Ovary (tissue), 3 donors: ENCODE measurements at regions not wholly inside any gene's neighbourhood (a gene's known extent, or its start where the extent isn't known, plus 50 kb on each side); places are given as distances from the start of the nearest gene placed in this dataset.

Source experiments
- EP300 ChIP-seq: sonication (generic); formaldehyde crosslinking; IDR thresholded peaks from one replicate; pipeline ENCODE4 v1.6.1; 2017; ENCODE audit warnings: antibody characterized with exemption
- POLR2A ChIP-seq: fragments of 450-650 bp; IDR thresholded peaks from one replicate; pipeline ENCODE4 v1.6.1; 2017; ENCODE audit warnings: antibody characterized with exemption, mild to moderate bottlenecking, moderate library complexity
- TF ChIP-seq, protein P1 (sequence below), 3 donors: fragments of 450-650 bp in 2 of 3; fragments of 200-600 bp in 1 of 3; IDR thresholded peaks; one replicate each; pipeline versions ENCODE4 v1.5.1 to v1.8.0; 2016 to 2022; ENCODE audit warnings: antibody characterized with exemption in 3 of 3, mild to moderate bottlenecking in 1 of 3
- donor health status: DM: no; HTN: no; CAD: no.

DNA sequence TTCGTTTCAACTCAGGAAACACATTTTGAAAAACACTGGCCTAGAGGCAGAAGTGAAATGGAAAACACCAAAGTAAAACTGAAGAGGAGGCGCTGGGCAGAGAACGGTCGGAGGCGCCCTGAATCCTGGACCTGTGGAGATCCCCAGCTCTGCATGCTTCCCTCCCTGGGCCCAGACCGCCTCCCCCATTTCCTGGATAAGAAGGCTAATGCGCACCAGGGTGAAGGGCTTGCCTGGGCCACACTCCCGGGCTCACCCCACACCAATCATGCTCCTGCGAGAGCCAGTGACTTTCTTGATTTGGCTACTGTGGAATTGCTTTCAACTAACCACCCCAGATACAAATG, 167.1 kb downstream of the CRYBB2 start:
- TF ChIP-seq POLR2A (no peak), EP300 (no peak)
- TF ChIP-seq, protein P1, sequence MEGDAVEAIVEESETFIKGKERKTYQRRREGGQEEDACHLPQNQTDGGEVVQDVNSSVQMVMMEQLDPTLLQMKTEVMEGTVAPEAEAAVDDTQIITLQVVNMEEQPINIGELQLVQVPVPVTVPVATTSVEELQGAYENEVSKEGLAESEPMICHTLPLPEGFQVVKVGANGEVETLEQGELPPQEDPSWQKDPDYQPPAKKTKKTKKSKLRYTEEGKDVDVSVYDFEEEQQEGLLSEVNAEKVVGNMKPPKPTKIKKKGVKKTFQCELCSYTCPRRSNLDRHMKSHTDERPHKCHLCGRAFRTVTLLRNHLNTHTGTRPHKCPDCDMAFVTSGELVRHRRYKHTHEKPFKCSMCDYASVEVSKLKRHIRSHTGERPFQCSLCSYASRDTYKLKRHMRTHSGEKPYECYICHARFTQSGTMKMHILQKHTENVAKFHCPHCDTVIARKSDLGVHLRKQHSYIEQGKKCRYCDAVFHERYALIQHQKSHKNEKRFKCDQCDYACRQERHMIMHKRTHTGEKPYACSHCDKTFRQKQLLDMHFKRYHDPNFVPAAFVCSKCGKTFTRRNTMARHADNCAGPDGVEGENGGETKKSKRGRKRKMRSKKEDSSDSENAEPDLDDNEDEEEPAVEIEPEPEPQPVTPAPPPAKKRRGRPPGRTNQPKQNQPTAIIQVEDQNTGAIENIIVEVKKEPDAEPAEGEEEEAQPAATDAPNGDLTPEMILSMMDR (IDR thresholded peaks at IDR 0.05) = no peak
